GM19193 (cell line): ENCODE measurements at regions not wholly inside any gene's neighbourhood (a gene's known extent, or its start where the extent isn't known, plus 50 kb on each side); places are given as distances from the start of the nearest gene placed in this dataset.

Experiments used
- POLR2A ChIP-seq: IDR thresholded peaks from 4 replicates; pipeline ENCODE4 v1.6.1; 2011; ENCODE audit not compliant: insufficient read depth, insufficient read length; ENCODE audit errors: extremely low read depth

DNA sequence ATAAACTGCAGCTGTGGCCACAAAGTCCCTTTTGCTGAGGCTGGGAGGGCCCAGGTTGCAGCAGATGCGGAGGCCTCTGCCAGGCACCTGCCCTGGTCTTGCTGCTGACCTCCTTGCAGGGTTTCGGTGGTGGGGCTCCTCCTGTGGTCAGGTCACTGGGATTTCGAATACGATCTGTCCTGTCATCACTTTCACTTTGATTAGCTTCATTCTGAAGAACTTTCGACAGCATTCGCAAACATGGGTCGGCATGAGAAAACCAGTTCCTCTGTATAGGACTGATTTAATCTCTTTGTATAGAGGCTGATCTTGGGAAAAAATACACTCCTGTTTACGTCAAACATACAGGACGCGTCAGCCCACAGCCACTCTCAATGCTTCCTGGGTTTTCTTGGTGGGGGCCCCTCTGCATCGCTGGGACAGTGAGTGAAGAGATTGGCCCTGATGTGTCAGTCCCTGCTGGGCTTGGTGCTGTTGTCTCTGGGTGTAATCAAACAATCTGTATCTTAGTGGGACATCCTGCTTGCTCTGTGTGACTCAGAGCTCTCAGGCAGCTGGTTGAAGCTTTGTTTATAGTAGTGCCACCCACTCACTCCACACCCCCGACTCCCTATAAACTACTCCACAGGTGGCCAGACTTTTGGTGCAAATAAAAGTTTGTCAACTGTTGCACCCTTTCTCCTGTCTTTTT is 209.4 kb upstream of the CXCR4 start:
- no peak for TF ChIP-seq POLR2A

DNA sequence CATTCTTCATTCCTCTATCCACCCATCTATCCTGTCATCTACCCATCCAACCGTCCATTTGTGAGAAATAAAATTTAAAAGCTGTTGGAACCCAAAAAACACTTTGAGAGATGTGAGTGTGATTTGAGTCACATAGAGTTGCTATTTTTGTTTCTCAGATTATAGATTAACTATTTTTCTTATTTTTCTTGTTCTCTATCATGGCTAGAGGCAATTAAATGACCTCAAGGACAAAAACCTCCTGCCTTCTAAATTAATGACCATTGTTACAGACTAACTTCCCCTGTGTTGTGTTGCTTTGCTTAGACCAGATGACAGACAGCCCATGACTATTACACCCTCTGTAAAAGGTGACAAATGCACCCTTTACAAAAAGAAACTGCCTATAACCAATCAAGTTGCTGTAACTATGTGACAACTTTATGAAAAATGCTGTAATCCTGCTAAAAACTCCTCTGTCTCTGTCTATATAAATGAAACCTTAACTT is 207.9 kb upstream of the CXCR4 start:
- no peak for TF ChIP-seq POLR2A

DNA sequence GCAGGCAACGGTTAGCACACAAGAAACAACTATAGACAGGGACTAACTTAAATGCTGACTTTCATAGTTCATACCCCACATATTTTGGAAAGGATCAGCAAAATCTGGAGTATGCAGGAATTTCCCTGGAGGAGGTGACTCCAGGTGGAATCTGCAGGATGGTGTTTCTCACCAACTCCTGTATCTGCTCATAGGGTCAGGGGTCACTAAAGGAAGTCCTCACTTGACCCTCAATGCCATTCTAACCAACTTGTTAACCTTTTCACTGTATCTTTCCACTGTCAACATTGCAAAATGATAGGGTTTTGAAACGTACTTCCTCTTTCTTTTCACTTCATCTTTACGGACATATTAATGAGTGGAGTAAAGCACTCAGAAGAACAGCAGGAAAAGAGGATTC is 207.0 kb upstream of the CXCR4 start:
- no peak for TF ChIP-seq POLR2A

DNA sequence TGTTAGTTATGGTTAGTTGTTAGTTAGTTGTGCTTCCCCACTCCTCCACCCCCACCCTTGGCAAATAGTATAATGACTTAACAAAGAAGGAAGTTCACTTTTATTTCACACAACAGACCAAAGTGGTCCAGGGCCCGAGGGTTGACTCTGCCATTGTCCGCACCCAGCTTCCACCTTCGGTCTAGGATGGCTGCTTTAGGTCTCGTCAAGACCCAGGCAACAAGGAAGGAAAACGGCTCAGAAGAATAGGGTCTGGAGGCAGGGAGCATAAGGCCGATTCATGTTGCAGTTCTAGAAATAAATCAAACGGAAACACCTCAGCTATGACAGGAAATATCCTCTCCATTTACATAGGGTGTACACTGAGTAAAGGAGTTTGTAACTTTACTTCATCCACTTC is 206.0 kb upstream of the CXCR4 start:
- TF ChIP-seq POLR2A: no peak

DNA sequence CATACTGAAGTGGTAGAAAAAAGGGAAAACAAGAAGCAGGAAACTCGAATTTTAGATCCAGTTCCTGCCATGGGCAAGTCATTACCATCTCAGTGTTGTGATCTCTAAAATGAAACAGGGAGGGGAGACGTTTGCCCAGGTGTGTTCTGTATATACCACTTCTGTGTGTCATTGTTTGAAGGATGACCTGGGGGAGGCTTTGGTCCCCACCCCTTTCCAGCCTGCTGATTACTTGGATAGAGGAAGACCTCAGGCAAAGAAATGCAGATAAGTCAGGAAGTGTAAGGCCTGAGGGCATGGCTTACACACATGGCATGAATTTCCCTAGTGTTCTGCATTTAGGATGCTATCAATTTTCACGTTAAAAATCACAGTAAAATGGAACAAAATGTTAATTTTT is 205.2 kb upstream of the CXCR4 start:
- no peak for TF ChIP-seq POLR2A

DNA sequence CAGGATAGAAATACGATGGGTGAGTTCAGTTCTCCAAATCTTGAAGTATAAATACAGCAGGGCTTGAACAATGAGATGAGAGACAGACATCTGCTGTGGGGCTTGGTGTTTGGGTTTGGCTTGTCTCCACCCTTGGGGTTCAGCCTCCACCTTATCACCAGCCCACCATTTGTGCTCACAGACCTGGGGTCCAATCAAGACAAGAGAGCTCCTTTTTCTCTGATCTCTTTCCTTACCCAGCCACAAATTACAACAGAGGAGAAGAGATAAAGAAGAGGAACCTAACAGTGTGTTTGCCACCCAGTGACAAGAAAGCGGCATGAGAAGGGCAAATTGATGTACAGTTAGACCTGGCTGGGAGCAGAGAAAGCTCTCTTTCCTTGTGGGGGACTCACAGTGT is 204.5 kb upstream of the CXCR4 start:
- no peak for TF ChIP-seq POLR2A

DNA sequence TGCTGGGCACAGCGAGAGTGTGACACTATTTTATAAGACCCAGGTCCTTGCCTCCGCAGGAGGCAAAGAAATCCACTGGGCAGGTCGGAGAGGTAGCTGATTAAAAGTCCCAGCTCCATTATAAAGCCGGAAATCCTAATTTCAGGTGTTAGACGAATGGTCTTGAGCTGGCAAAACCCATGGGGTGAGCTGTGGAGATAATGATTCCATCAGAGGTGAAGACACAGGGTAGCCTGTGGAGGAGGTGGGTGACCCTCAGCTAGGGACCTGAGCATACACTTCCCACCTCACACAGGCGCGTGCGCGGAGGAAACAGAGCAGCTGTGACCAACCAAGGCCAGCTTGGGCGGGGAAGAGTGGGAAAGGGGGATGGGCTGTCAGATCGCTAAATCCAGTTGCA is 201.7 kb upstream of the CXCR4 start:
- no peak for TF ChIP-seq POLR2A

DNA sequence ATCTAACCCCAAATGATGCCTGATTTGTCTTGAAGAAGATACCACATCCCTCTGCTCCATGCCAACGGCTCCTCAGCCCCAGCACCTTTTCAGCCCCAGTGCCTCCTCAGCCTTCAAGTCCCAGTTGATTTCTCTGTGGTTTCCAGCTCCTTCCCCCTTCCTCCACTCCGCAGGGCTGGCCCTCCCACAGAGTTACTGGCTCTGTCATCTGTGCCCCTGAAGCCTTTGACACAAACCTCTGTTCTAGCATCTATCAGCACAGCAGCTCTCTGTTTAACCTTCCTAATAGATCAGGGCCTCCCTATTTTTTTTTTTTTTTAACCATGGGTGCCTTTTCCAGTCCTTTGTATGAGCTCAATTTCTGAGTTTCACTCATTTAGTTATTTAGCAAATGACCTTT is 201.3 kb upstream of the CXCR4 start:
- TF ChIP-seq POLR2A: no peak

DNA sequence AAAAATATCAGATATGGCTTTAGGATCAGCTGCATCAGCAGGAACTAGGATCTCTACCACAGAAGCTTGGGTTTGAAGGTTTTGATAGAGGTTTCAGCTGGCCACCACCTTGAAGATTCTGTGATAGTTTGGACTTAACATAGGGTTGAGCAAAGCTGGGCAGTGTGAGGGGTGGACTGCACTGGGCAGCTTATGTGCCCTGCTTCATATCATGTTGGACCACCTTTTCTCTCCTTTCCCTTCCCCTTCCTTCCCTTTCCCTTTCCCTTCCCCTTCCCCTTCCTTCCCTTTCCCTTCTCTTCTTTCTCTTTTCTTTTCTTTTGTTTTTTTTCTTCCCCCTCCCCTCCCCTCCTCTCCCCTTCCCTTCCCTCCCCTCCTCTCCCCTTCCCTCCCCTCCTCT is 196.3 kb upstream of the CXCR4 start:
- no peak for TF ChIP-seq POLR2A

DNA sequence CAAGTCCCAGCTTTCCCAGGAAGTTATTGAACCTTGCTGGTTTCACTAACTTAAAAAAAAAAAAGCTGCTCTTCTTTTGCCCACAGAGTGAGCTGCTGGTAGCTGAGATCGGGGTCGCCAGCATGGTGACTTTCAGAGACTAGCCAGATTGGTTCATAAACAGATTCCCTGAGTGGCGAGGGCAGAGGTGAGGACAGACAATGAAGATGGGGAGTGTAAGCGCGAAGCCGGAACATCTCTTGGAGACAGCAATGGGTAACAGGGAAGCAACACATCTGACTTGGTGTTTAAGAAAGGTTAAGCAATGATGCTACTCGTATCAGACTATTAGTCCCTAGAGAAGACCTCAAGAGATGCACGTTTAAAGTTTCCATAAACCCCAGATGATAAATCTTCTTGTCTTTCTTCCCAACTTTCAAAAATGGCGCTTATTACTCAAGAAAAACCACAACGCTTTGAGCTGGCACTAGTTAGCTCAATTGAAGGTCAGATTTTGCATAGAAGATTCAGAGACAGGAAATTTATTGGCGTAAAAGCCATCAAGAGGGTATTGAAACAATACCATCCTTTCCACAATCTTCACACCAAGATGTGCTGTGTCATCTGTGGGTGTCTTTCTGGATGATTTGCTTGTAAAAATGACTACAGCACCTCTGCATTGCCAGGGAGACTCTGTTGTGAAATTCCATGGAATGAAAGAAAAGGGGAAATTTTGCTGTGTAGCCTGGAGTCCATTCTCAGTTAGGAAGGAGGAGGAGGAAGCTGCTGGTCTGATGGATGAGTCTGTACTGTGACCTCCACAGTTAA is 193.1 kb upstream of the CXCR4 start:
- TF ChIP-seq POLR2A: no peak

DNA sequence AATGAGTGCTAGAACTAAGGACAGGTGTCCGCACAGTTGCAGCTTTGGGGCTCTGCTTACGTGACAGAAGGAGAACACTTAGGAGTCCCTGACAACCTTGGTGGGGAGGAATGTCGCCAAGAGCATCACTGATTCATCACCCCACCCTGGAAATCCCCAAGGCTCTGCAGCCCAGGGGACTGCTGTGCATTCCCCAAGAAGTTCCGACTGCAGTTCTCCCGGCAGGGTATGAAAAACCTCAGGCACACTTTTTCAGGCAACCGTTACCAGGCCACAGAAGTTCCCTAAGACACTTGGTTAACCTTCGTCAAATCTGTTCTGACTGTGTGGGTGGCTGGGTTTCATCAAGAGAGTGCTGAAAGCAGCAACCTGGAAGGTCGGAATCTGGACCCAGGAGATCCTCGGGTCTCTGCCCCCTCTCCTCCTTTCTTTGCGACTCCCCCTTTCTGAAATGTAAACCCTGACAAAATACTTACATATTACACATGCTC is 192.1 kb upstream of the CXCR4 start:
- no peak for TF ChIP-seq POLR2A

DNA sequence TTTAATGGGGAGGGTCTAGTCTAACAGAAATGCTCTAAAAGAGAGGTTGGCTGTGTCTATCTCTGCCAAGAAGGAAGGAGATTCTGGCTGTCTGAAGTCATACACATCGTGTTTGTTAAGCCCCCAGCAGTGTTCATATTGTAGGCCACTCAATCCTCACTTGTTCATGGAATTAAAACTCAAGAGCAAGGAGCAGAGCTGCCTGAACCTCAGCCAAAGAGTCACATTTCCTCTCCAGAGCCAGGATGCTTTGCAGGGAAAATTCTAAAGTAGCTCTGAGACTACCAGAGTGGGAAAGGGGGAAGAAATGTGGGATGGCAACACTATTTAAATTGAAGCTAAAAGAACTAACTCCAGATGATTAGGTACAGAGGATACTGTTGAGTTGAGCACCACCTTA is 190.7 kb upstream of the CXCR4 start:
- no peak for TF ChIP-seq POLR2A

DNA sequence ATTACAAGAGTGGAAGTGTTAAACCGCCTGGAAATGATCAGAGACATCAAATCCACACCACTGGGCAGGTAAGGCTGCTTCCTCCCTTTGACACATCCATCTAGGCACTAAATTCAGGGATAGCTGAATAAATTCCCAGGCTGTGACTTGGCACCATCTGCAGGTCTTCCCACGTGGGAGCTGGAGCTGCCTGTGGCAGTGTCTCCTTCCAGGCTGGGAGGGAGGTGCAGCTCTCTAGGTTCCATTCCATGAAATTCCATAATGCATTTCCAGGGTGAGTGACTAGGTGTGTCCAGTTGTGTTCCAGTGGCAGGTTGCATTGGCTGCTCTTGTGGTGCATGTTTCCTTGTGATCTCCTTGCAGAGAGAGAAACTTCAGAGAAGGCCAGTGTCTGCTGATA is 188.9 kb upstream of the CXCR4 start:
- TF ChIP-seq POLR2A: no peak

DNA sequence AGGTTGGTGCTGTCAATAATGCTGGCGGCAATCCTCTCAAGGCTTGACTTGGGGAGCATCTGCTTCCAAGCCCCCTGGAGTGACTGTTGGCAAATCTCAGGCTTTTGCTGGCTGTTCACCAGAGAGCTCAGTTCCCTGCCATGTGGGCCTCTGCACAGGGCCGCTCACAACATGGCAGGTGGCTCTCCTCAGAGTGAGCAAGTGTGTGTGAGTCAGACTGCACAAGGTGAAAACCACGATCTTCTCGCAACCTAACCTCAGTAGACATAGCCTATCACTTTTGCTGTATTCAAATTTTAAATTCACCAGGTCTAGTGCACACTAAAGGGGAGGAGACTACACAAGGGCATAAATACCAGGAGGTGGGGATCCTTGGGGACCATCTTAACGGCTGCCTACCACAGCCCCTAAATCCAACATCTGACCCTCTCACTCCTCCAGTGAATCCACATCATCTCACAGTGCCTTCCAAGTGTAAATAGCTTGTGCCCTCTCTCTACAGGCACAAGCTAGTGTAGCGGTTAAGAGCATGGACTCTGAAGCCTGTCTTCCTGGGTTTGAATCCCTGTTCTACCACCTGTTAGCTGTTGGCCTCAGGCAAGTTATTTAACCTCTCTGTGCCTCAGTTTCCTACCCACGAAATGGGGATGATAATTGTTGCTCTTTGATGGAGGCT is 187.7 kb upstream of the CXCR4 start:
- no peak for TF ChIP-seq POLR2A

DNA sequence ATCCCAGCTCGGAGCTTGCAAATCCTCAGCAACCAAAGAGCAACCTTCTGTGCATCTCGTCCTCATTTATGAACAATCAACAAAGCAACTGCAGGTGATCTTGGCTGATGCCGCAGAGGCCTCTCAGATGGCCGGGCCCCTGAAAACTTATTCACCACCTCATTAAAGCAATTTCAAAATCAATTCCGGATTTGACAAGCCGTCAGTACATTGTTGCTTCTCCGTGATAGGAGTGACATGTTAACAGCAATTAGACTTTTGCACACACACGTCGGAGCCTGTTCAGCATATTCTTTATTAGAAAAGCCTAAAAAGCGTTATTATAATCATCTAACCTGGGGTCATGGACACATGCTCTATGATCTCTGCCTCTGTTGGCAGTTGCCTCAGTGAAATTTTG is 183.1 kb upstream of the CXCR4 start:
- TF ChIP-seq POLR2A: no peak
